NB4 (cell line): ENCODE measurements at regions not wholly inside any gene's neighbourhood (a gene's known extent, or its start where the extent isn't known, plus 50 kb on each side); places are given as distances from the start of the nearest gene placed in this dataset.
"Not testable (repeated sequence)": the region's sequence is repeated elsewhere in the genome, so short reads cannot be mapped to it uniquely, and the experiment has no call there.

ENCODE experiments used
- DNase-seq: peaks from one replicate; pipeline ENCODE4 v3.0.0; 2010; ENCODE audit warnings: low read depth
- H3K4me3 ChIP-seq: one replicate; pipeline ENCODE4 v1.5.1; 2011; ENCODE audit warnings: mild to moderate bottlenecking, low read depth, low read length, moderate library complexity
- CTCF ChIP-seq: IDR thresholded peaks from one replicate; pipeline ENCODE4 v1.5.1; 2012; ENCODE audit warnings: low read depth, low read length
- MAX ChIP-seq: IDR thresholded peaks from 2 replicates; pipeline ENCODE4 v1.6.1; 2011; ENCODE audit warnings: low read depth, low read length
- MYC ChIP-seq: IDR thresholded peaks from 2 replicates; pipeline ENCODE4 v1.6.1; 2011; ENCODE audit warnings: low read depth, low read length
- POLR2A ChIP-seq: IDR thresholded peaks from 2 replicates; pipeline ENCODE4 v1.6.1; 2011; ENCODE audit warnings: mild to moderate bottlenecking; ENCODE audit not compliant: insufficient read length; ENCODE audit errors: extremely low read depth

GRCh38 chr4:18103876-18104605, 82.5 kb upstream of the LCORL start:
- no peak for TF ChIP-seq MAX
- TF ChIP-seq POLR2A: no peak
- no peak for TF ChIP-seq MYC
- TF ChIP-seq CTCF: no peak
- no peak overlapping the region for H3K4me3 ChIP-seq
- DNase-seq: no peak

GRCh38 chr4:18100657-18101056, 79.1 kb upstream of the LCORL start:
- TF ChIP-seq CTCF (no peak), MAX (no peak), POLR2A (no peak), MYC (no peak)
- no peak overlapping the region for H3K4me3 ChIP-seq

GRCh38 chr4:18090447-18090846, 68.9 kb upstream of the LCORL start:
- DNase-seq, H3K4me3 ChIP-seq: not testable (repeated sequence)

More at GRCh38 chr4:18100657-18101056, 79.1 kb upstream of the LCORL start:
- DNase-seq: no peak

GRCh38 chr4:18082236-18082635, 60.7 kb upstream of the LCORL start:
- no peak for DNase-seq
- TF ChIP-seq MAX (no peak), CTCF (no peak), MYC (no peak), POLR2A (no peak)
- H3K4me3 ChIP-seq: no peak overlapping the region

- TF ChIP-seq MYC (no peak), CTCF (no peak), MAX (no peak), POLR2A (no peak)
- no peak for DNase-seq
- H3K4me3 ChIP-seq: no peak overlapping the region
These were observed 60.2 kb upstream of the LCORL start for GRCh38 chr4:18081708-18082107.

- TF ChIP-seq MYC: no peak
- no peak for TF ChIP-seq POLR2A
- no peak for TF ChIP-seq CTCF
- TF ChIP-seq MAX: no peak
- no peak overlapping the region for H3K4me3 ChIP-seq
- no peak for DNase-seq
These were observed 56.3 kb upstream of the LCORL start for GRCh38 chr4:18077808-18078207.
